ENCODE measurements at regions not wholly inside any gene's neighbourhood (a gene's known extent, or its start where the extent isn't known, plus 50 kb on each side); places are given as distances from the start of the nearest gene placed in this dataset.

DNA sequence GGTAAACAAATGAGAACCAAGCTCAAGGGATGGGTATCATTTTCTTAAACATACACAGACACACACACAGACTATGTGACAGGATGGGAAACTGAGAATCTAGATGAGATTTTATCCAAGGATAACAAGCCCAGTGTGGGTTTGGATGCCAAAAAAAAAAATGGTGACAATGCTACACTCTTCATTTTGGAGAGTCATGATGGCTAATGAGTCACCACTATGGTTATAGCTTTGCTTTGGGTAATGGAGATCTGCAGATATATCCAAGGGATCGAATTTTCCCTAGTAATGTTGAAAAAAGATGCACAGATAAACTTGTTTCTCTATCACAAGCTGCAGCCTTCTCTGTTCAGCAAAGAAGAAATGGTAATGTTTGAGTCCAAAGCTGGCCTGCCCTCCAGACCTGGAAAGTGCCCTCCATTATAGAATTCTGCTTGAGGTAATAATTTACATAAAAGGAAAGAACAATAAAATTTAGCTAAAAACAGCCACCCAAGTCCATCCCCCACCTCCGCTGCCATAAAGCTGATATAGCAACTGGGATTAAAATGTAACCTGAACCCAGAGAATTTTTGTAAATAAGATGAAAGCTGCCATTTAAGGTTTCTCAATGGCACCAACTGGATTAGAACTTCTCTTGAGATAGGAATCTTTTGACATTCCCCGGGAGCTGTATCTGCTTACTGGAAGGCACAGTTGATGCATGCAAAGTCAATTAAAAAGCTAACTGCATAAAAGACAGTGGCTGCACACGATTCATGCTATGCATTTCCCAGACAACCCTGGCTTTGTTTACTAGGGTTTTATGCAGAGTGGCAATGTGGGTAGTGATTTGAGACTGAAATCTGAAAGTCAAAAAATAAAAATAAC, 395.2 kb upstream of the LYPLAL1 start:
- WGBS, 5 donors: 75 to 86% (median 79%) methylated on average over 4 of the region's 4 CpGs
- Histone ChIP-seq H3K4me1 (no peaks in the 10 kb centered on the region), H3K27ac (no peak overlapping the region), H3K27me3 (replicated peaks in 1 of 7) (no peaks in the 10 kb centered on the region), H3K36me3 (no peaks in the 10 kb centered on the region), H3K4me3 (no peak overlapping the region), H3K9me3 (no peaks in the 10 kb centered on the region)
- DNase-seq: no peak
- intact Hi-C loops (cut with DNase I; ENCODE audit: low total_unique reads): no loop called here
- TF ChIP-seq POLR2AphosphoS5 (IDR thresholded peaks at IDR 0.05): no peak
- no peak for TF ChIP-seq POLR2A (IDR thresholded peaks at IDR 0.05)

DNA sequence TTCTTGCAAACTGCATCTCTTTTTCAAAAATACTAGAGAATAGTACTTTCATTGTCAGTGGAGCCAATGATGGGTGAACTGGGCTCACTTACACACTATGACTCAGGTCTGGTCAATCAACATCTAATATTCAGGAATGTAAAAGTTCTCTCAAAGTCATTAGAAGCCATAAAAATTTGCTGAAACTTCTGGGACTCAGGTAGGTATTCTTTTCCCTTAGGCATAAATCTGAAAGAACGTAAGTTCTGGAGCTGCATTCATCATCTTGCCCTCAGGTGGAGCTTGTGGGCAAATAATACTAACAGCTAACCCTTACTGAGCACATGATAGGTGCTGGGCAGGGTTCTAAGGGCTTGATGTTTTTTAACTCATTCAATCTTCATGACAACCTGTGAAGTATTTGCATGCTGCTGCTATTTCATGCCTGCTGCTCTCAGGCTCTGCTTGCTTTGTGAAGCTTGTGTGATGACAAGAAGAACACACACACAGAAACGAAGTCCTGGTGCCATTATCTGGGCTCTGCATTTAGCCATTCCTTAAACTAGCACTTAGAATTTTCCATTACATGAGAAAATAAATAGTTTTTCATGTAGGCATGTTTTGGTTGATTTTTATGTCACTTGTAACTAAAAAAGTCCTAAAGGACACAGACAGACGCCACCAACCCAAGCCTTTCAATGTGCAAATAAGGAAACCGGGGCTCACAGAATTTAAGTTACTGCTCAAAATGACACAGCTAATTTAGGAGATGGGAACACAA, 394.2 kb upstream of the LYPLAL1 start:
- Histone ChIP-seq H3K27me3 (replicated peaks in 1 of 7) (no peaks in the 10 kb centered on the region), H3K9me3 (no peaks in the 10 kb centered on the region), H3K4me1 (no peaks in the 10 kb centered on the region), H3K4me3 (no peak overlapping the region), H3K36me3 (no peaks in the 10 kb centered on the region), H3K27ac (no peak overlapping the region)
- intact Hi-C loops (cut with DNase I; ENCODE audit: low total_unique reads): no loop called here
- TF ChIP-seq, protein P1, sequence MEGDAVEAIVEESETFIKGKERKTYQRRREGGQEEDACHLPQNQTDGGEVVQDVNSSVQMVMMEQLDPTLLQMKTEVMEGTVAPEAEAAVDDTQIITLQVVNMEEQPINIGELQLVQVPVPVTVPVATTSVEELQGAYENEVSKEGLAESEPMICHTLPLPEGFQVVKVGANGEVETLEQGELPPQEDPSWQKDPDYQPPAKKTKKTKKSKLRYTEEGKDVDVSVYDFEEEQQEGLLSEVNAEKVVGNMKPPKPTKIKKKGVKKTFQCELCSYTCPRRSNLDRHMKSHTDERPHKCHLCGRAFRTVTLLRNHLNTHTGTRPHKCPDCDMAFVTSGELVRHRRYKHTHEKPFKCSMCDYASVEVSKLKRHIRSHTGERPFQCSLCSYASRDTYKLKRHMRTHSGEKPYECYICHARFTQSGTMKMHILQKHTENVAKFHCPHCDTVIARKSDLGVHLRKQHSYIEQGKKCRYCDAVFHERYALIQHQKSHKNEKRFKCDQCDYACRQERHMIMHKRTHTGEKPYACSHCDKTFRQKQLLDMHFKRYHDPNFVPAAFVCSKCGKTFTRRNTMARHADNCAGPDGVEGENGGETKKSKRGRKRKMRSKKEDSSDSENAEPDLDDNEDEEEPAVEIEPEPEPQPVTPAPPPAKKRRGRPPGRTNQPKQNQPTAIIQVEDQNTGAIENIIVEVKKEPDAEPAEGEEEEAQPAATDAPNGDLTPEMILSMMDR (IDR thresholded peaks at IDR 0.05 in 8 of 11, conservative IDR thresholded peaks at IDR 0.05 in 3 of 11): no peak
- TF ChIP-seq POLR2AphosphoS5 (IDR thresholded peaks at IDR 0.05) (no peak), POLR2A (IDR thresholded peaks at IDR 0.05) (no peak)
- DNase-seq: no peak
- WGBS, 5 donors: 51 to 58% (median 57%) methylated on average over 4 of the region's 4 CpGs

DNA sequence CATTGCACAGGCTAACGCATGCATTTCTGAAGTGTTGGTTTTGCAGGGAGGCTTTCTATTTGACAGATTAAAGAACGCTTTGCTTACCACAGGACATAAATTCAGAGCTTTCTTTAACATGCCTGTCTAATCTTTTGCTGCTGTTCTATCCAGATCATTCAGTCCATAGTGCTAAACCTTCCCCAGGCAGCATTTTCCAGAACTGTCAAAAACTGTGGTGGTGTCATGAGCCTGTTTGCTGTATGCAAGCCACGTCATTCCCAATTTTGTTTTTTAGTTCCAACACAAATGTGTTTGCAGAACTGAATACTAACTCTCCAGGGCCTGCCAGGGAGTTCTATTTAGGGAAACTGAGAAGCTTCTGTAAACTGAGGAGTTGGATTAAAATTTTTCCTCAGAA, 390.5 kb upstream of the LYPLAL1 start:
- Histone ChIP-seq H3K4me1 (no peaks in the 10 kb centered on the region), H3K36me3 (no peaks in the 10 kb centered on the region), H3K27ac (no peak overlapping the region), H3K27me3 (replicated peaks in 1 of 7) (no peaks in the 10 kb centered on the region), H3K9me3 (no peaks in the 10 kb centered on the region), H3K4me3 (no peak overlapping the region)
- intact Hi-C loops (cut with DNase I; ENCODE audit: low total_unique reads): no loop called here
- TF ChIP-seq POLR2AphosphoS5 (IDR thresholded peaks at IDR 0.05) (no peak), POLR2A (IDR thresholded peaks at IDR 0.05) (no peak)
- TF ChIP-seq, protein P1 (IDR thresholded peaks at IDR 0.05 in 8 of 11, conservative IDR thresholded peaks at IDR 0.05 in 3 of 11): no peak
- no peak for DNase-seq
- 73 to 85% (median 82%) methylated on average over 3 of the region's 3 CpGs for WGBS, 5 donors

DNA sequence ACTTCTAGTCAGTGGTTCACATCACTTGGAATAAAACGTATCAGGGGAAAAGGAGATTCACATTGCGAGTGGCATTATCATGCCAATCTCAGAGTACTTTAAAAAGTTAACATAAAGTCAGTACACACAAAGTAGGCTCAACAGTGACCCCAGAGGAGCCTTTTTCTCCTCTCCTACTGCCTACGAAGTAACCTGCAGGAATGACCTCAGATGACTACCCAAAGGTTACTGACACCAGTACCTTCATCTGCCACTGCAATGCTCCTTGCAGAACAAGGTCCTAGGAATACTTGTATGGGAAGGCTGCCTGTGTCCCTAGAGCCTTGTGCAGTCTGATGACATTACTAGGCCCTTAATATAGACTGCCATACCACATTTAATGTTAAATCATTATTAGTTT, 389.8 kb upstream of the LYPLAL1 start:
- intact Hi-C loops (cut with DNase I; ENCODE audit: low total_unique reads): no loop called here
- 39 to 59% (median 51%) methylated on average over 3 of the region's 3 CpGs for WGBS, 5 donors

More for the DNA sequence above, 389.8 kb upstream of the LYPLAL1 start:
- DNase-seq: no peak
- H3K4me1 ChIP-seq: no peaks in the 10 kb centered on the region
- H3K27me3 ChIP-seq (replicated peaks in 1 of 7): no peaks in the 10 kb centered on the region
- H3K27ac ChIP-seq: no peak overlapping the region
- H3K9me3 ChIP-seq: no peaks in the 10 kb centered on the region
- no peaks in the 10 kb centered on the region for H3K36me3 ChIP-seq
- no peak overlapping the region for H3K4me3 ChIP-seq
- TF ChIP-seq, protein P1 (IDR thresholded peaks at IDR 0.05 in 8 of 11, conservative IDR thresholded peaks at IDR 0.05 in 3 of 11): no peak
- TF ChIP-seq POLR2AphosphoS5 (IDR thresholded peaks at IDR 0.05) (no peak), POLR2A (IDR thresholded peaks at IDR 0.05) (no peak)
